Ramos (cell line): ENCODE measurements at regions not wholly inside any gene's neighbourhood (a gene's known extent, or its start where the extent isn't known, plus 50 kb on each side); places are given as distances from the start of the nearest gene placed in this dataset.

ENCODE experiments used
- in situ Hi-C: fragments of 300-500 bp; cut with MboI; formaldehyde crosslinking; loops from one replicate; pipeline ENCODE4 v1.14.3; 2022; ENCODE audit warnings: low sequenced_read_pairs; ENCODE audit not compliant: unreplicated experiment

- in situ Hi-C loops = loop anchor here (5.0 kb wide), 3 partner anchors 52 to 178 kb away; no protein-coding TSS in a partner anchor
These were observed 189.7 kb downstream of the PALM2AKAP2 start for GRCh38 chr9:109969573-109970237.

GRCh38 chr9:109971226-109971625 lies 191.2 kb downstream of the PALM2AKAP2 start:
- in situ Hi-C loops = loop anchor here (5.0 kb wide), 3 partner anchors 54 to 176 kb away; no protein-coding TSS in a partner anchor

DNA sequence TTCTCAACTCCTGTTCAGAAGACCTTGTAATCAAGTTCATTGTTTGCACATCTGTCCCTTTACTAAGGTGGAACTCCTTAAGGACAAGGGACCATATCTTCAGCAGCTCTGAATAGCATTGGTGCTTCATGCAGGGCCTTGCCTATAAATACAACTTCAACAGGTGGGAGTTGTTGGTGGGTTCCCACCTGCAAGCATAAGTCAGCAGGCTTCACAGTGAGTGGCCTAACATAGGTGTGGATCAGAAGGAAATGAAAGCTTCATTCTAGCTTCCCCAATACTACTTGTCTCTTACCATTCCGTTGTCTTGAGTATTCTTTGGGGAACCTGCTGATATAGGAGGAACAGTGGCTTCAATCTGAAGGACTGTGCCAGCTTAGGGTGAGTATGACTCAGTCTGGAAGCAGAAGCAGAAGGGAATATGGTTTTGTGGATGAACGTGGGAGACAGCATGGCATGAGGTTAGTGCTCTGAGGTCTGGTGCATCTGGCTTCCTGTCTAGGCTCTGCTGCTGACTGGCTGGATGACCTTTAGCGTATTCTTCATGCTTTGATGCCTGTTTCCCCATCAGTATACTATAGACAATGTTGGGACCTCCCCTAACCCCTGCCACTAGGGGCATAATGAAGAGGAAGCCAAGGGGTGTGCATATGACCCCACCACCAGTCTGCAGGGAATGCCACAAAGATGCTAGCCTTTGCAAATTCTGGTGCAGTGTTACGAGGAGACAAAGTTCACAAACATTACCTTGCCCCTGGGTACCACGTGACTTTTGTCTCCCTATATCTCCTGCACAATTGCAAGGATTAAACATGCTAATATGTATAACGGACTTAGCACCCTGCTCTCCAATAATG lies 192.3 kb downstream of the PALM2AKAP2 start:
- in situ Hi-C loops = loop anchor here (5.0 kb wide), 3 partner anchors 55 to 175 kb away; no protein-coding TSS in a partner anchor

- in situ Hi-C loops = loop anchor here (5.0 kb wide), 3 partner anchors 56 to 174 kb away; no protein-coding TSS in a partner anchor
These were observed 193.3 kb downstream of the PALM2AKAP2 start for GRCh38 chr9:109973336-109973735.

GRCh38 chr9:109974143-109974917 lies 194.3 kb downstream of the PALM2AKAP2 start:
- in situ Hi-C loops = loop anchor here (5.0 kb wide), 3 partner anchors 57 to 173 kb away; no protein-coding TSS in a partner anchor

DNA sequence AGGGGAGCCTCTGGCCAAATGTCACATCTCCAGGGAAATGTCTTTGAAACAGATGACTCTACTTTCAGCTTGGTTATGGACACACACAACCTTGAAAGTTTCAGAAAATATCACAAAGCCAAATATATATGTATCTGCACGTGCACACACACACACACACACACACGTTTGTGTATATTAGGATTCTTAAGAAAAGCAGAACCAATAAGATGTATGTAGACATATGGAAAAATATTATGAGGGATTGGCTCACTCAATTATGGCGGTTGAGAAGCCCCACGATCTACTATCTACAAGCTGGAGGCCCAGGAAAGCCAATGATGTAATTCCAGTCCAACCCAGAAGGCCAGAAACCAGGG lies 194.9 kb downstream of the PALM2AKAP2 start:
- in situ Hi-C loops = loop anchor here (5.0 kb wide), 3 partner anchors 58 to 172 kb away; no protein-coding TSS in a partner anchor

- in situ Hi-C loops = no loop called here
These were observed 195.7 kb downstream of the PALM2AKAP2 start for GRCh38 chr9:109975574-109976295.

DNA sequence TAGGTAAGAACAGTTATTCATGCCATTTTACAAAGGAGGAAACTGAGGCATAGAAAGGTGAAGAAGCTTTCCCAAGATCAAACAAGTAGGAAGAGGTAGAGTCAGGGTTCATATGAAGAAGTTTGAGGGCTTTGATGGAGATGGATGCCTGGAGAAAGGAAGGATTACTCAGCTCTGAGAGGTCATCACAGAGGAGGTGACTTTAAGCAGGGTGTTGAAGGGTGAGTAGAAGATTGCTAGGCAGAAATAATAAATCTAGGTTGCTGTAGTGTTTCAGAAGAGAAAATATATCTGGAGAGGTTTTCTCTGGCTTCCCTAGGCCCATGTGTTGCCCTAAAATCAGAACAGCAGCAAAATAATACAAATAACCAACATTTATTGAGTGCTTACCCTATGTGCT lies 196.3 kb downstream of the PALM2AKAP2 start:
- in situ Hi-C loops = no loop called here

GRCh38 chr9:109977521-109977920 lies 197.5 kb downstream of the PALM2AKAP2 start:
- in situ Hi-C loops = no loop called here

GRCh38 chr9:109981091-109981490 lies 201.1 kb downstream of the PALM2AKAP2 start:
- in situ Hi-C loops = no loop called here

DNA sequence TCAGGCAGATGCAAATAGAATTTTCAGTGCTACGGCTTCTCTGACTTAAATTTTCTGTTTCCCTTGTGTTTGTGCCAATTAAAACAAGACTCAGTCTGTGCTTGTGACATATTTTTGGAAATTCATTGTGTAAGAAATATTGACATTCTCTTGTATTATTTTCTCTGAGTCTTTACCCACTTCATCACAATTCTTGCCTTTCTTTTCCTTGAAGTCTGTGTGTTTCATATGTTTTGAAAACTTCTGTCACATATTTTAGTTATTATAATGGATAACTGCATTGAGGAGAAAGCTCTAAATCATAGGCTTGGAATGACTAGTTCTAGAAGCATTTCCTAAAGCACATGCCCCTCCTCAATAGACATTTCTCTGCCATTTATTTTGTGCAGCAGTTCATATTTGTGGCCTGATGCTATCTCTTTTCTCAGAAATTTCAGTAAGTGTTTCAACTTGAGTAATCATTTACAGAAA lies 206.6 kb downstream of the PALM2AKAP2 start:
- in situ Hi-C loops = no loop called here

DNA sequence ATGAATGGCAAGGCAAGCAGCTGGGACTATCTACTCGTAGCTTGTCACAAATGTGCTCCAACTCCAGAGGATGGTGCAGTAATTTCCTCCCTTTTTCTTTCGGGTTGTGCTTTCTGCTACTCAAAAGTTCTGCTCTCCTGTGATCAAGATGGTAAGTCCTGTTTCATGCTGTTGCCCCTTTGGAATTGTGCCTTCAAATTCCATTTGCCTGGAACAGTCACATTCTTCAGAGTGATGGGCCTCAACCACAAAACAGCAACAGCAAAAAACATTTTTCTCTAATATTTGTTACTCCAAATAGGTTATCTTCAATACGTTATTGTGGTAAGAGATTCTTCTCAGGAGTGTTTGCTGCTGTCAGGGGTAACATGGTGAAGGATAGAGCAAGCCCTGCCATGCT lies 209.3 kb downstream of the PALM2AKAP2 start:
- in situ Hi-C loops = no loop called here

- in situ Hi-C loops = no loop called here
These were observed 210.5 kb downstream of the PALM2AKAP2 start for GRCh38 chr9:109990541-109990940.

- in situ Hi-C loops = no loop called here
These were observed 212.3 kb downstream of the PALM2AKAP2 start for GRCh38 chr9:109992293-109992692.

GRCh38 chr9:109993250-109993978 lies 213.4 kb downstream of the PALM2AKAP2 start:
- in situ Hi-C loops = no loop called here

- in situ Hi-C loops = no loop called here
These were observed 213.8 kb downstream of the C9orf152 start for GRCh38 chr9:109994141-109994540.

- in situ Hi-C loops = loop anchor here (5.0 kb wide), 1 partner anchor 40 kb away; no protein-coding TSS in a partner anchor
These were observed 210.9 kb downstream of the C9orf152 start for GRCh38 chr9:109996936-109997580.

DNA sequence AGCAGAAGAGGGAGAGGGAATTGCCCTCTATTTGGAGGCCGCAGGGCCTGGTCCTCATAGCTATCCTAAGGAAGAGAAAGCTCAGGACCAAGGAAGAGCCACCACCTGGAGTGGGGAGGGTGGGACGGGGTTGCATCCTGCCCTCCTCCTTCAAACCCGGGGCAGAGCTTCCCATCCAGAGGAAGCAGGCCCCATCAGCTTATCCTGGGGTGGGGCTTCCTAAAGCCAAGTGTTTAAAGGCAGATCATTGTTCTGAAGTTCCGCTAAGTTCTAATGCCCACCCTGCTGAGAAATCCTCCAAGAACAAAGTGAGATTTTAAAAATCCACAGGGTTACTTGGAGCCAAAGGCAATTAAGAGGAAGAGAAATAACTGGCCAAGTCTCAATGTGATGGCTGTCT lies 210.3 kb downstream of the C9orf152 start:
- in situ Hi-C loops = loop anchor here (5.0 kb wide), 1 partner anchor 40 kb away; no protein-coding TSS in a partner anchor
